DMS53 (cell line): ENCODE measurements at regions not wholly inside any gene's neighbourhood (a gene's known extent, or its start where the extent isn't known, plus 50 kb on each side); places are given as distances from the start of the nearest gene placed in this dataset.

ENCODE experiments used
- DNase-seq: peaks from one replicate; lab custom pipeline; 2025; lab: John Stamatoyannopoulos, UW

- DNase-seq: no peak
These were observed 95.7 kb downstream of the EMX2 start for GRCh38 chr10:117638200-117638599.

DNA sequence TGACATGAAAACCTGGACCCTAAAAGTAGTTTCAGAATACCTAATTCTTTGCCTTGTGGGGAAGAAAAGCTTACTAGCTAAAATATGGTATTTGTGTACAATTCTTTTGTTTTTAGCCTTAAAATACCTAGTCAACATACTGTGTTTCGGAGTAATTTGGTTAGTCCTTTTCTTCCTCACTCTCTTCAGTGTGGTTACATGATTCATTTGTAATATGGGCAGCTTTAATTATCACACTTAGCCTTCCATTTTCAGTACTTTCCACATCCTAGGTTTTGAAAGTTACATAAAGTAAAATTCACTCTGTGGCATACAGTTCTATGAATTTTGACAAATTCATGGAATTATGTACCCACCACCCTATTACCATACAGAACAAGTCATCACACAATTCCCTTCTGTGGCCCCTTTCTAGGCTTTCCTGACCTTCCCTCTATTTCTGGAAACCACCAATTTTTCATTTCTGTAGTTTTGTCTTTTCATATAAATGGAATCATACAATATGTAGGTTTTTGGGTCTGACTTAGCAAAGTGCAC lies 96.2 kb downstream of the EMX2 start:
- DNase-seq: no peak

GRCh38 chr10:117640406-117640805 lies 97.9 kb downstream of the EMX2 start:
- no peak for DNase-seq

DNA sequence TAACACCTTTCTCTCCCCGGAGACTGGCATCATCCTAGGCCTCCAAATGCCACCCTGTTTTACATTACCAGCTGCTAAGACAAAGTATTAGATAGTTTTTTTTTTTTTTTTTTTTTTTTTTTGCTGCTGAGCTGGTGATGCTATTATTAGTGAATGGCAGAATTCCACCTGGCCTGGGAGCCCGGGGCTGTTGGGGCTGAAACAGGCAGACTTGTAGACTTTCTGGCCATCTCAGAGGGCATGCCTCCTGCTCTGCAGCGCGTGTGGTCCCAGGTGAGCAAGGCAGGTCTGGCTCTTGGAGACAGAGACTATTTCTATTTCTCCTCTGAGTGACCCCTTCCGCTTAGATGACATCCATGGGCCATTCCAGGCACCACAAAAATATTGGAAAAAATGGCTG lies 104.2 kb downstream of the EMX2 start:
- DNase-seq: no peak

- DNase-seq: no peak
These were observed 104.8 kb downstream of the EMX2 start for GRCh38 chr10:117647306-117647705.

DNA sequence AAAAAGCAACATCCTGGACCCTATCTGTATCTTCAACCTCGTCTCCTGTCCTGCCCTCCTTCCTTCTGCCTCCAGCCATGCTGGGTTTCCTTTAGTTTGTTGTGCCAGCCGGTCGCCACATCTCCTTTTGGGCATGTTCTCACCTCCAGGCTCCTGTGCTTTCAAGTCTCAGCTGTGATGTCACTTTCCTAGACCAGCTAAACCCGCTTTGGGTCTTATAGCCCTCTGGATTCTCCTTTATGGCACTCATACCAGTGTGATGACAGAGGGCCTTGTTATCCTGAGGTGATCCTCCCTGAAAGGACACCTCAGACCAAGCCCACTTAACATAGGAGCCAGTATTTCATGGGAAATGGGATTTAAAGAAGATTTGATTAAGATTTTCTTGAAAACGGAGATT lies 108.6 kb downstream of the EMX2 start:
- DNase-seq: no peak

DNA sequence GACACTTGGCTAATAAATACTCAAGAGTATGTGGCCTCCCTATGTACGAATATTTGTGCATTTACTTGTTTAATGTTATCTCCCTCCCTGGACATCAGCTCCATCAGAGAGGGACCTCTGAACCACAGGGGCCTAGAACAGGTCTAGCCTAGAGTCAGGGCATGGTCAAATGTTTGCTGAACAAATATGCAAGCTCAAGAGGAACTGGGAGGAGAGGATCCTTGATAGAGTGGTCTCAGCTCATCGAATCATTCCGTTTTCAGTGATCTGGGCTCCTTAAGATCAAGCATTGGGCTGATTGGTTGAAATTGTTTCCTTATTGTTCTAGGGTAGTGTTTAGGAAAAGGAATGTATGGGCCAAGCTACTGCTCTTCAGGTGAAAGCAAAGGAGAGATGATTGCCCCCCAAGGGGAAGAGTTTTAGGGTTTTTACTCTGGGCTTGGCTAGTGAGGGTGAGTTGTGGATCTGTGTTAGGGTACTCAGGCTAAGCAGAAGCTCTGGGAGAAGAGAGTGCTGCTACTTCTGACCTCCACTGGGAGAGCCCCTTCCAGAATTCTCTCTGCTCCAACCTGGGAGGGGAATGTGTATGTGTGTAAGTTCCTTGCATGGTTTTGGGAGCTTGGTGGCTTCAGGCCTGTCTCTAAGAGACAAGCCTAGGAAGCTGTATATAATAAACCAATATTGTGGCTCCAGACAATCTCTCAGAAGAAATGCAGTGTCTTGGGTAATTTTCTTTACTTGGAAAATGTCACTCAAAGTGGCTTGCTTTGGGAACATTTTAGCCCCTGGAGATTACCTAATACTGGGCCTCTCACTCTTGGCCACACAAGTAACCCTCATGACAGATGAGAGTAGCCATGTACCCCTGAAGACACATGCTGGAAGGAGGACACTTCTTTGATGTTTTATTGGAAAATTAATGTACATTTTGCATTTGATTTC lies 110.0 kb downstream of the EMX2 start:
- no peak for DNase-seq

GRCh38 chr10:117653170-117653515 lies 110.6 kb downstream of the EMX2 start:
- peak; percentile 18 for DNase-seq

- DNase-seq: no peak
These were observed 111.6 kb downstream of the EMX2 start for GRCh38 chr10:117654105-117654504.

DNA sequence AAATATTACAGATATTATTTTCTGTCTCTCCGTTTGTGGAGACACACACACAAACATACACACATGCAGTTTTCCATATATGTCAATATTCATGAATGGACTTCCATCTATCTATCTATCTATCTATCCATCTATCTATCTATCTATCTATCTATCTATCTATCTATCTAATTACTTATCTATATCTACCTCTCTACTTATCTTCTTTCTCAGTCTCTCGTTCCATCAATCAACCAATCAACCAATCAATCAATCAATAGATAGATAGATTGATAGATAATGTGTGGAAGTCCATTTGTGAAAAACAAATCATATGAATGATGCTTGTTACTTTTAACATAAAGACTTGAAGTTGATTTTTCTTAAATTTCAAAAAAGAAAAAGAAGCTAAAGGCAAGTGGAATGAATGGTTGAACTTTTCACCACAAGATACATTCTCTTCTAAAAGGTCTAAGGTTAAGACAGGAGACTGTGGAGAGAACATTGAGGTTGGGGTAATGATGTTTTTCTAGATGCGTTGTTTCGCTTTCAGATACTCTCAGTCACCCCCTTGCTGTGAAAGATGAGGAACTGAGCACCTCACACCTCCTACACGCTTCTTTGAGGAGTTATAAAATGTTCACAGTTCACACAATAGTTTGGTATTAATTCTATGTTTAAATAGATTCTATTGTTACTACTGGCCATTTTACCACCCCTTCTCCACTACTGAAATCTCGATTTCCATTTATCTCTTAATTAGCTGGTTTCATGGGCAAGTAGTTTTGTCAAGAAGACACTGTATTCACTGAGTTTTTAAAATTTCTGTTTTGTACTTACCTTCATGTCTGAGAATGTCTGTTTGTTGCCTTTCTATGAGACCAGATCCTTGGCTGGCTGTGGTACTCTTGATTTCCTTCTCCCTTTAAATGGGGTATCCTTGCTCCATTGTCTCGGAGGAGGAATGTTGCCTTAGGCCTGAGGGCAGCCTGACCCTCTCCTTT lies 114.1 kb downstream of the EMX2 start:
- no peak for DNase-seq

DNA sequence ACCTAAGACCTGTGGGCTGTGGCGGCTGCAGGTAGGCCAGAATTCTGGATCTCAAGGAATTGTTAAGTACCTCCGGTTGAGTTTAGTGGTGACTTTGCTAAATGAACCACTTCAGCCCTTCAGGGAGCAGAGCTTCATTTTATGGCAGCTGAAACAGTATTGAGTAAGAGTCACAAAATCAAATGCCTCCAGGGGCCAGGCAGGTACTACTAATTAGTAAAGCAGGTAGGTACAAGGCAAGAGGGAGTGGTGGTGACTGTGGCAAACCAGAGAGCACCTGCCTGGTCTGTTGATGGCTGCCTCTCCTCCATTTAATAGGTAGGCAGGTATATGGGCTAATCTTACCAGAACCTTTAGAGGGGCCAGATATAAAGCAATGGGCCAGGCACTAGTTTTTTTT lies 118.8 kb downstream of the EMX2 start:
- no peak for DNase-seq

- no peak for DNase-seq
These were observed 119.6 kb downstream of the EMX2 start for GRCh38 chr10:117662126-117662525.

GRCh38 chr10:117662751-117663540 lies 120.4 kb downstream of the EMX2 start:
- no peak for DNase-seq

- DNase-seq: peak; percentile 52
These were observed 121.2 kb downstream of the EMX2 start for GRCh38 chr10:117663750-117664149.

DNA sequence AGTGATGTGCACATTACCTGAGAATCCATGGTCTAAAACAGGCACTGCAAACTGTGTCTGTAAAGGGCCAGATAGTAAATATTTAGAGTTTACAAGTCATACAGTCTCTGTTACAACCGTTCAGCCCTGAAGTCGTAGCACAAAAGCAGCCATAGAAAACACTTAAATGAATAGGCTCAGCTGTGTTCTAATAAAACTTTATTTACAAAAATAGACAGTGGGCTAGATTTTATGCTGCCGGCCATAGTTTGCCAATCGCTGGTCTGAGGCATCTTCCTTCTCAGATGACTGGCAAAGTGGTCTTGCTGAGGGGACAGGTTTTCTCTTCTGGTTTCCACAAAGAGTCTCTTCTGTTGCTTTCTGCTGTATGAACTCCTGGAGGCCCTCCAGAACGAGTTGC lies 121.7 kb downstream of the EMX2 start:
- DNase-seq: no peak

GRCh38 chr10:117666166-117666565 lies 123.6 kb downstream of the EMX2 start:
- no peak for DNase-seq

DNA sequence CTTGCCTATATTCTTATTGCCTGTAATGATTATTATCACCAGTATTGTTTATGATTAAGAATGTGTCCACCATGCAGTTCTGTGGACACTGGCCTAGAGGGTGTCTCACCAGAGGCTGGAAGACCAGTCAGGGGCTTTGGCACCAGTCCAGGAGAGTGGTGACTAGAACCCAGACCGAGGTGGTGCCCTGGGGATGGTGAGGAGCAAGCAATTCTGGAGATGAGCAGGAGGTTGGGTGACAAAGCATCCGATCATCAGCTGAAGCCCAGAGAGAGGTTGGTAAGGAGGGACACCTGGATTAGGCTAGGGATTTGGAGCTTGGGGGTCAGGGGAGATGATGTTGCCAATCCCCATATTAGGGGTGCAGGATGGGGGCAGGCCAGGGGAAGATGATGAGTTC lies 124.4 kb downstream of the EMX2 start:
- no peak for DNase-seq

- no peak for DNase-seq
These were observed 125.3 kb downstream of the EMX2 start for GRCh38 chr10:117667831-117668230.

GRCh38 chr10:117668327-117669008 lies 125.9 kb downstream of the EMX2 start:
- no peak for DNase-seq

DNA sequence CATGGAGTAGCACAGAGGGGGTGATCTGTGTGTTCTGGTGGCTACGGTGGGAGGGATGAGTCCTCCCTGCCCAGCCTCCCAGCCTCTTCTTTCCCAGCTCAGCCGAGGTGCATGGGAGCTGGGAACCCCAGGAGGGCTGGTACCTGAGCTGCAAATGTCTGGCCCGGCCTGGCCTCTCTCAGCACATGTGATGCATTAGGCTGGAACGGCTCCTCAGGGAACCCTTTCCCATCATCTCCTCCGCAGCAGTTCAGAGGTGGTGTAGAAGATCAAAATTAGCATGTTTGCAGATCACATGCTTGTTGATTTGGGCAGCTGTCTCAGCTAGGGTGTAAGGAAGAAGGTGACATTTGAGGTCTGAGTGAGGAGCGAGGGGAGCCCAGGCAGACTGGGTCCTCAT lies 126.6 kb downstream of the EMX2 start:
- no peak for DNase-seq
